ENCODE measurements at regions not wholly inside any gene's neighbourhood (a gene's known extent, or its start where the extent isn't known, plus 50 kb on each side); places are given as distances from the start of the nearest gene placed in this dataset.

DNA sequence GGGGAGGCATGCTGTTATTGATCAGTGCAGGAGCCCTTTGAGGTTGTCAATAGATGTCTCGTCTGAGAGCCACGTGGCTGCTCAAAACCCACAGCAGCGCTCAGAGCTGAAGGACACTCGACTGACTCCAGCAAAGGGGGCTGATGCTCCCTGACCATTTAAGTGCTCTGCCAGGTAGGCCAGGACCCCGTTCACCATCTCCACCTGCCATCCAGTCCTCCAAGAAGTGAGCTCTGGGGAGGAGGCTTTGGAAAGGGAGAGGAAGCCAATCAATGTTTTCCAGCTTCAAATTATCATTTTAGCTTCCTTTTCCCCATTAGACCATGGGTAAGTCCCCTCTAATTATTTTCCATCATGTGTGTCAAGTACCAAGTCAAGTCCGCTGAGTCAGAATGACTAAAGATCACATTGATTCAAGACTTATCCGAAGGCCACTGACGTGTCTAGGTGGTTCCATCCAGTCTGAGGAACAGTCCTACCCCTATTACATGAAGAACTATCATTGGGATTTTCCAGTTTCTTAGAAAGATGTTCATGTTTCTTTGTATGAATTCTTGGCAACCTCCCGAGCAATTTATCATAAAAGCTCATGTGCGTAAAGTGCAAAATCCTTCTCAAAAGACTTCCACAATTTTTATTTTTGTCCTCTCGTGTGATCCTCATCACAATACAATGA is 302.6 kb upstream of the LYZL1 start (continued):
- TF ChIP-seq, protein P1, sequence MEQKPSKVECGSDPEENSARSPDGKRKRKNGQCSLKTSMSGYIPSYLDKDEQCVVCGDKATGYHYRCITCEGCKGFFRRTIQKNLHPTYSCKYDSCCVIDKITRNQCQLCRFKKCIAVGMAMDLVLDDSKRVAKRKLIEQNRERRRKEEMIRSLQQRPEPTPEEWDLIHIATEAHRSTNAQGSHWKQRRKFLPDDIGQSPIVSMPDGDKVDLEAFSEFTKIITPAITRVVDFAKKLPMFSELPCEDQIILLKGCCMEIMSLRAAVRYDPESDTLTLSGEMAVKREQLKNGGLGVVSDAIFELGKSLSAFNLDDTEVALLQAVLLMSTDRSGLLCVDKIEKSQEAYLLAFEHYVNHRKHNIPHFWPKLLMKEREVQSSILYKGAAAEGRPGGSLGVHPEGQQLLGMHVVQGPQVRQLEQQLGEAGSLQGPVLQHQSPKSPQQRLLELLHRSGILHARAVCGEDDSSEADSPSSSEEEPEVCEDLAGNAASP (IDR thresholded peaks at IDR 0.05) = no peak
- TF ChIP-seq IFI16 (CRISPR knock-in tag; IDR thresholded peaks at IDR 0.05) (no peak), NR2C2 (CRISPR knock-in tag; IDR thresholded peaks at IDR 0.05) (no peak), NR2C2 (tag; IDR thresholded peaks at IDR 0.05) (peak; percentile 46; the same call in 1 of the 2 replicates), ELF1 (tag; IDR thresholded peaks at IDR 0.05) (no peak), ZNF57 (CRISPR knock-in tag; IDR thresholded peaks at IDR 0.05) (no peak), BACH1 (tag; IDR thresholded peaks at IDR 0.05) (no peak; the same call in 1 of the 2 replicates), NR4A1 (CRISPR knock-in tag; IDR thresholded peaks at IDR 0.05) (no peak), NR4A1 (tag; IDR thresholded peaks at IDR 0.05) (peak; percentile 67; the same call in 1 of the 2 replicates), SMARCC2 (IDR thresholded peaks at IDR 0.05; ENCODE audit: low read depth) (no peak), MCM7 (IDR thresholded peaks at IDR 0.05) (no peak), CAMTA2 (CRISPR knock-in tag; conservative IDR thresholded peaks at IDR 0.05) (no peak), ZNF707 (CRISPR knock-in tag; conservative IDR thresholded peaks at IDR 0.05) (no peak)
- TF ChIP-seq, protein P2, sequence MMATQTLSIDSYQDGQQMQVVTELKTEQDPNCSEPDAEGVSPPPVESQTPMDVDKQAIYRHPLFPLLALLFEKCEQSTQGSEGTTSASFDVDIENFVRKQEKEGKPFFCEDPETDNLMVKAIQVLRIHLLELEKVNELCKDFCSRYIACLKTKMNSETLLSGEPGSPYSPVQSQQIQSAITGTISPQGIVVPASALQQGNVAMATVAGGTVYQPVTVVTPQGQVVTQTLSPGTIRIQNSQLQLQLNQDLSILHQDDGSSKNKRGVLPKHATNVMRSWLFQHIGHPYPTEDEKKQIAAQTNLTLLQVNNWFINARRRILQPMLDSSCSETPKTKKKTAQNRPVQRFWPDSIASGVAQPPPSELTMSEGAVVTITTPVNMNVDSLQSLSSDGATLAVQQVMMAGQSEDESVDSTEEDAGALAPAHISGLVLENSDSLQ (IDR thresholded peaks at IDR 0.05) = no peak; the same call in 1 of the 2 replicates
- TF ChIP-seq, protein P3, sequence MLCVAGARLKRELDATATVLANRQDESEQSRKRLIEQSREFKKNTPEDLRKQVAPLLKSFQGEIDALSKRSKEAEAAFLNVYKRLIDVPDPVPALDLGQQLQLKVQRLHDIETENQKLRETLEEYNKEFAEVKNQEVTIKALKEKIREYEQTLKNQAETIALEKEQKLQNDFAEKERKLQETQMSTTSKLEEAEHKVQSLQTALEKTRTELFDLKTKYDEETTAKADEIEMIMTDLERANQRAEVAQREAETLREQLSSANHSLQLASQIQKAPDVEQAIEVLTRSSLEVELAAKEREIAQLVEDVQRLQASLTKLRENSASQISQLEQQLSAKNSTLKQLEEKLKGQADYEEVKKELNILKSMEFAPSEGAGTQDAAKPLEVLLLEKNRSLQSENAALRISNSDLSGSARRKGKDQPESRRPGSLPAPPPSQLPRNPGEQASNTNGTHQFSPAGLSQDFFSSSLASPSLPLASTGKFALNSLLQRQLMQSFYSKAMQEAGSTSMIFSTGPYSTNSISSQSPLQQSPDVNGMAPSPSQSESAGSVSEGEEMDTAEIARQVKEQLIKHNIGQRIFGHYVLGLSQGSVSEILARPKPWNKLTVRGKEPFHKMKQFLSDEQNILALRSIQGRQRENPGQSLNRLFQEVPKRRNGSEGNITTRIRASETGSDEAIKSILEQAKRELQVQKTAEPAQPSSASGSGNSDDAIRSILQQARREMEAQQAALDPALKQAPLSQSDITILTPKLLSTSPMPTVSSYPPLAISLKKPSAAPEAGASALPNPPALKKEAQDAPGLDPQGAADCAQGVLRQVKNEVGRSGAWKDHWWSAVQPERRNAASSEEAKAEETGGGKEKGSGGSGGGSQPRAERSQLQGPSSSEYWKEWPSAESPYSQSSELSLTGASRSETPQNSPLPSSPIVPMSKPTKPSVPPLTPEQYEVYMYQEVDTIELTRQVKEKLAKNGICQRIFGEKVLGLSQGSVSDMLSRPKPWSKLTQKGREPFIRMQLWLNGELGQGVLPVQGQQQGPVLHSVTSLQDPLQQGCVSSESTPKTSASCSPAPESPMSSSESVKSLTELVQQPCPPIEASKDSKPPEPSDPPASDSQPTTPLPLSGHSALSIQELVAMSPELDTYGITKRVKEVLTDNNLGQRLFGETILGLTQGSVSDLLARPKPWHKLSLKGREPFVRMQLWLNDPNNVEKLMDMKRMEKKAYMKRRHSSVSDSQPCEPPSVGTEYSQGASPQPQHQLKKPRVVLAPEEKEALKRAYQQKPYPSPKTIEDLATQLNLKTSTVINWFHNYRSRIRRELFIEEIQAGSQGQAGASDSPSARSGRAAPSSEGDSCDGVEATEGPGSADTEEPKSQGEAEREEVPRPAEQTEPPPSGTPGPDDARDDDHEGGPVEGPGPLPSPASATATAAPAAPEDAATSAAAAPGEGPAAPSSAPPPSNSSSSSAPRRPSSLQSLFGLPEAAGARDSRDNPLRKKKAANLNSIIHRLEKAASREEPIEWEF (CRISPR knock-in tag; IDR thresholded peaks at IDR 0.05) = no peak
- TF ChIP-seq, protein P4, sequence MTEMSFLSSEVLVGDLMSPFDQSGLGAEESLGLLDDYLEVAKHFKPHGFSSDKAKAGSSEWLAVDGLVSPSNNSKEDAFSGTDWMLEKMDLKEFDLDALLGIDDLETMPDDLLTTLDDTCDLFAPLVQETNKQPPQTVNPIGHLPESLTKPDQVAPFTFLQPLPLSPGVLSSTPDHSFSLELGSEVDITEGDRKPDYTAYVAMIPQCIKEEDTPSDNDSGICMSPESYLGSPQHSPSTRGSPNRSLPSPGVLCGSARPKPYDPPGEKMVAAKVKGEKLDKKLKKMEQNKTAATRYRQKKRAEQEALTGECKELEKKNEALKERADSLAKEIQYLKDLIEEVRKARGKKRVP (CRISPR knock-in tag; IDR thresholded peaks at IDR 0.05) = no peak
- TF ChIP-seq, protein P5, sequence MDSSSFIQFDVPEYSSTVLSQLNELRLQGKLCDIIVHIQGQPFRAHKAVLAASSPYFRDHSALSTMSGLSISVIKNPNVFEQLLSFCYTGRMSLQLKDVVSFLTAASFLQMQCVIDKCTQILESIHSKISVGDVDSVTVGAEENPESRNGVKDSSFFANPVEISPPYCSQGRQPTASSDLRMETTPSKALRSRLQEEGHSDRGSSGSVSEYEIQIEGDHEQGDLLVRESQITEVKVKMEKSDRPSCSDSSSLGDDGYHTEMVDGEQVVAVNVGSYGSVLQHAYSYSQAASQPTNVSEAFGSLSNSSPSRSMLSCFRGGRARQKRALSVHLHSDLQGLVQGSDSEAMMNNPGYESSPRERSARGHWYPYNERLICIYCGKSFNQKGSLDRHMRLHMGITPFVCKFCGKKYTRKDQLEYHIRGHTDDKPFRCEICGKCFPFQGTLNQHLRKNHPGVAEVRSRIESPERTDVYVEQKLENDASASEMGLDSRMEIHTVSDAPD (CRISPR knock-in tag; IDR thresholded peaks at IDR 0.05) = no peak
- TF ChIP-seq, protein P6, sequence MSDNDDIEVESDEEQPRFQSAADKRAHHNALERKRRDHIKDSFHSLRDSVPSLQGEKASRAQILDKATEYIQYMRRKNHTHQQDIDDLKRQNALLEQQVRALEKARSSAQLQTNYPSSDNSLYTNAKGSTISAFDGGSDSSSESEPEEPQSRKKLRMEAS (CRISPR knock-in tag; IDR thresholded peaks at IDR 0.05) = no peak
